GM19043 (cell line): ENCODE measurements at regions not wholly inside any gene's neighbourhood (a gene's known extent, or its start where the extent isn't known, plus 50 kb on each side); places are given as distances from the start of the nearest gene placed in this dataset.
"Not testable (repeated sequence)": the region's sequence is repeated elsewhere in the genome, so short reads cannot be mapped to it uniquely, and the experiment has no call there.

Experiments used
- ATAC-seq: cut with Tn5 transposase; IDR thresholded peaks from one replicate; pipeline ENCODE4 v1.9.1; 2021; ENCODE audit warnings: low read depth; ENCODE audit not compliant: unreplicated experiment

- ATAC-seq: no peak
Measured at GRCh38 chr10:21041763-21042458, 144.8 kb upstream of the NEBL start.

- no peak for ATAC-seq
Measured at GRCh38 chr10:21039721-21040120, 142.6 kb upstream of the NEBL start.

- no peak for ATAC-seq
Measured at GRCh38 chr10:21036757-21037156, 139.6 kb upstream of the NEBL start.

GRCh38 chr10:21034770-21035169 lies 137.7 kb upstream of the NEBL start:
- not testable (repeated sequence) for ATAC-seq

GRCh38 chr10:21034241-21034640 lies 137.1 kb upstream of the NEBL start:
- ATAC-seq: no peak

GRCh38 chr10:21032587-21033319 lies 135.6 kb upstream of the NEBL start:
- no peak for ATAC-seq

- ATAC-seq: no peak
Measured at GRCh38 chr10:21031232-21031795, 134.2 kb upstream of the NEBL start.

GRCh38 chr10:21030091-21030490 lies 133.0 kb upstream of the NEBL start:
- ATAC-seq: no peak

- no peak for ATAC-seq
Measured at GRCh38 chr10:21022821-21023220, 125.7 kb upstream of the NEBL start.

- ATAC-seq: no peak
Measured at GRCh38 chr10:21021843-21022594, 124.9 kb upstream of the NEBL start.

GRCh38 chr10:21021231-21021630 lies 124.1 kb upstream of the NEBL start:
- no peak for ATAC-seq

- peak; percentile 72 for ATAC-seq
Measured at GRCh38 chr10:21020545-21020944, 123.4 kb upstream of the NEBL start.

GRCh38 chr10:21019436-21019835 lies 122.3 kb upstream of the NEBL start:
- ATAC-seq: no peak

- ATAC-seq: no peak
Measured at GRCh38 chr10:21015851-21016250, 118.7 kb upstream of the NEBL start.

GRCh38 chr10:21014141-21014540 lies 117.0 kb upstream of the NEBL start:
- no peak for ATAC-seq

GRCh38 chr10:21011433-21012018 lies 114.4 kb upstream of the NEBL start:
- ATAC-seq: no peak

GRCh38 chr10:21010615-21011014 lies 113.5 kb upstream of the NEBL start:
- no peak for ATAC-seq

GRCh38 chr10:21003240-21003822 lies 106.2 kb upstream of the NEBL start:
- ATAC-seq: no peak

- no peak for ATAC-seq
Measured at GRCh38 chr10:21002091-21002878, 105.2 kb upstream of the NEBL start.

GRCh38 chr10:20999699-21000098 lies 102.6 kb upstream of the NEBL start:
- ATAC-seq: no peak
